Mesendoderm (in vitro differentiated cells): ENCODE measurements at regions not wholly inside any gene's neighbourhood (a gene's known extent, or its start where the extent isn't known, plus 50 kb on each side); places are given as distances from the start of the nearest gene placed in this dataset.

Experiments
- DNase-seq: peaks from one replicate; pipeline ENCODE4 v3.0.0; 2013
- H2AK5ac ChIP-seq: 2 replicates; pipeline ENCODE4 v1.6.1; 2013; ENCODE audit warnings: low read length, inconsistent platforms
- H2BK120ac ChIP-seq: 2 replicates; pipeline ENCODE4 v1.6.1; 2013; ENCODE audit warnings: low read depth, mild to moderate bottlenecking, low read length, moderate library complexity, mixed read lengths
- H2BK15ac ChIP-seq: replicated peaks from 2 replicates; pipeline ENCODE4 v1.6.1; 2013; ENCODE audit warnings: low read depth, mild to moderate bottlenecking, moderate library complexity
- H2BK5ac ChIP-seq: 2 replicates; pipeline ENCODE4 v1.6.1; 2013; ENCODE audit warnings: low read length, inconsistent platforms
- H3K18ac ChIP-seq: 2 replicates; pipeline ENCODE4 v1.6.1; 2013; ENCODE audit warnings: mild to moderate bottlenecking, low read length, mixed read lengths
- H3K23ac ChIP-seq: one replicate; pipeline ENCODE4 v1.6.1; 2013; ENCODE audit warnings: low read length
- H3K27ac ChIP-seq: 2 replicates; pipeline ENCODE4 v1.5.1; 2013; ENCODE audit warnings: low read depth, mild to moderate bottlenecking, inconsistent platforms, low read length, moderate library complexity
- H3K27me3 ChIP-seq: 2 replicates; pipeline ENCODE4 v1.6.1; 2013; ENCODE audit warnings: low read length, control low read depth, mild to moderate bottlenecking, inconsistent platforms; ENCODE audit not compliant: insufficient read depth, poor library complexity
- H3K36me3 ChIP-seq: 2 replicates; pipeline ENCODE4 v1.6.1; 2013; ENCODE audit warnings: low read length, inconsistent platforms; ENCODE audit not compliant: control insufficient read depth, insufficient read depth
- H3K4ac ChIP-seq: one replicate; pipeline ENCODE4 v1.6.1; 2013; ENCODE audit warnings: low read depth, mild to moderate bottlenecking, low read length, moderate library complexity
- H3K4me1 ChIP-seq: 2 replicates; pipeline ENCODE4 v1.6.1; 2013; ENCODE audit warnings: low read depth, low read length, inconsistent platforms; ENCODE audit not compliant: control insufficient read depth
- H3K4me2 ChIP-seq: 2 replicates; pipeline ENCODE4 v1.6.1; 2013; ENCODE audit warnings: low read length
- H3K4me3 ChIP-seq: 2 replicates; pipeline ENCODE4 v1.5.1; 2013; ENCODE audit warnings: mild to moderate bottlenecking, low read length
- H3K56ac ChIP-seq: one replicate; pipeline ENCODE4 v1.6.1; 2013; ENCODE audit warnings: low read length
- H3K79me1 ChIP-seq: 2 replicates; pipeline ENCODE4 v1.6.1; 2013; ENCODE audit warnings: low read length, inconsistent platforms
- H3K79me2 ChIP-seq: 2 replicates; pipeline ENCODE4 v1.6.1; 2013; ENCODE audit warnings: mild to moderate bottlenecking, low read length; ENCODE audit not compliant: control insufficient read depth, insufficient read depth
- H3K9ac ChIP-seq: 2 replicates; pipeline ENCODE4 v1.6.1; 2013; ENCODE audit warnings: low read length, inconsistent platforms
- H4K5ac ChIP-seq: one replicate; pipeline ENCODE4 v1.6.1; 2013; ENCODE audit warnings: low read length
- H4K8ac ChIP-seq: one replicate; pipeline ENCODE4 v1.6.1; 2013; ENCODE audit warnings: low read depth, mild to moderate bottlenecking, control low read depth, low read length, moderate library complexity
- WGBS: extraction: QIAGEN DNeasy Blood & Tissue Kit; methylation state at CpG from one replicate; pipeline ENCODE4 v1.1.7; 2013; ENCODE audit warnings: low lambda C conversion rate, missing lambda C conversion rate; ENCODE audit not compliant: insufficient coverage; ENCODE audit errors: extremely low coverage; 5-methylcytosine and 5-hydroxymethylcytosine counted together

DNA sequence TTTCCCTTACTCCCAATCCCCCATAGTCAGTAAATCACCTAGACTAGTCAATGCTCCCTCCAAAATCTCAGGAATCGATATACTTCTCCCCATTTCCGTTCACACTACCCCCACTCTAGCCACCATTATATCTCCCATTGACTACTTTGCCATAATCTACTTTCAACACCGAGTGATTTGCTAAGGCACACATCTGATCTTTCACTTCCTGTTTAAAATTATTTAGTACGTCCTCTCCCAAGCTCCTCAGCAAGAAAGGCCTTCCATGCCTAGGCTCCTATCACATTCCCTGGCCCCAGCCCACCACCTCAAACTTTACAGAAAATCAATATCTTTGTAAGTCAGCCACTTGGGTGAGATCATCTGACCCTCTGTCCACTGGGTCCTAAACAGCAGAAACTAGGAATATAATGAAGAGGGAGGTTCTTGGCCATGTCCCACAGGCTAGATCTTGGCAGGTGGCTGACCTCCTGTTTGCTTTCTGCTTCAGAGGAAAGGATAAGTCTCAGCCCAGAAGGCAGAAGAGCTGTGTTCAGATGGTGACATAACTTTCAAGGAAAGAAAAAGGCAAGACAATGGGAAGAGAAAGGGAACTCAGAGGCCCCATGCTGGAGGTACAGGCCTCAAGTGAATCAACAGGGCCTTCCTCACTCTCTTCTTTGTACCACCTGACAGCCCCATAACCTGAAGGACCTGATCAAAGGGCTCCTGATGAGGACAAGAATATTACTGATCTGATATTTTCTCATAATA is 103.0 kb downstream of the RPL22L1 start:
- 100% methylated on average over 2 of the region's 4 CpGs for WGBS
- H3K4me3 ChIP-seq, result no peak overlapping the region

DNA sequence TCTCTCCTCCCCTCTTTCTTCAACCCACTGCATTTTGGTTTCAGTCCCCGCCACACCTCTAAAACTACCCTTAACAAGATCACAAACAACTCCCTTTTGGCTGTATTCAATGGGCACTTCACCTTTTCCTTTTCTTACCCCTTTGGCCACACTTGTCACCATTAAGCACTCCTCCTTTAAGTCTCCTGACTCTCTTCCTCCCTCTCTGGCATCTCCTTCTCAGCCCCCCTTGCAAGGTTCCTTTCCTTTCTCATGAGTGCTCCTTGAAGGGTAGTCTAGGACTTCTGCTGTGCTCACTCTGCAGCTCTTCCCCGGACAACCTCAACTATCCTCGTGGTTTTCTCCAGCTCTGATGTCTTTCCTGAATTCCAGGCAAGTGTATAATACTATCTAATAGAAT is 103.7 kb downstream of the RPL22L1 start:
- no peak overlapping the region for H2AK5ac ChIP-seq
- H2BK120ac ChIP-seq, result no peak overlapping the region
- H3K4ac ChIP-seq, result no peak overlapping the region
- peaks cover 7% of the 10 kb centered on the region for H3K4me1 ChIP-seq
- H3K56ac ChIP-seq, result no peak overlapping the region
- no peak overlapping the region for H3K4me2 ChIP-seq
- peak overlapping the region; percentile 52 for H3K18ac ChIP-seq
- WGBS, result no CpG with 5 or more reads among the region's 3 CpGs
- H3K23ac ChIP-seq, result no peak overlapping the region
- no peak overlapping the region for H4K8ac ChIP-seq
- H3K27me3 ChIP-seq, result no peaks in the 10 kb centered on the region
- H3K4me3 ChIP-seq, result no peak overlapping the region
- no peak overlapping the region for H4K5ac ChIP-seq
- H3K79me2 ChIP-seq, result no peaks in the 10 kb centered on the region
- no peaks in the 10 kb centered on the region for H3K79me1 ChIP-seq
- H3K27ac ChIP-seq, result no peak overlapping the region
- H2BK15ac ChIP-seq, result no peak overlapping the region
- H3K36me3 ChIP-seq, result no peaks in the 10 kb centered on the region
- H2BK5ac ChIP-seq, result peak overlapping the region; percentile 17
- DNase-seq, result no peak
- H3K9ac ChIP-seq, result no peak overlapping the region

More for the DNA sequence above, 103.0 kb downstream of the RPL22L1 start:
- Histone ChIP-seq H3K36me3 (no peaks in the 10 kb centered on the region), H3K4me1 (peaks cover 7% of the 10 kb centered on the region), H2BK15ac (no peak overlapping the region), H2AK5ac (no peak overlapping the region), H3K18ac (peak overlapping the region; percentile 24), H3K9ac (no peak overlapping the region), H3K56ac (peak overlapping the region; percentile 44), H2BK5ac (peak overlapping the region; percentile 16), H3K4me2 (no peak overlapping the region), H4K8ac (no peak overlapping the region), H3K23ac (no peak overlapping the region), H4K5ac (no peak overlapping the region), H3K4ac (no peak overlapping the region), H3K27me3 (no peaks in the 10 kb centered on the region), H3K27ac (peak overlapping the region; percentile 56), H2BK120ac (no peak overlapping the region), H3K79me1 (no peaks in the 10 kb centered on the region), H3K79me2 (no peaks in the 10 kb centered on the region)
- no peak for DNase-seq

DNA sequence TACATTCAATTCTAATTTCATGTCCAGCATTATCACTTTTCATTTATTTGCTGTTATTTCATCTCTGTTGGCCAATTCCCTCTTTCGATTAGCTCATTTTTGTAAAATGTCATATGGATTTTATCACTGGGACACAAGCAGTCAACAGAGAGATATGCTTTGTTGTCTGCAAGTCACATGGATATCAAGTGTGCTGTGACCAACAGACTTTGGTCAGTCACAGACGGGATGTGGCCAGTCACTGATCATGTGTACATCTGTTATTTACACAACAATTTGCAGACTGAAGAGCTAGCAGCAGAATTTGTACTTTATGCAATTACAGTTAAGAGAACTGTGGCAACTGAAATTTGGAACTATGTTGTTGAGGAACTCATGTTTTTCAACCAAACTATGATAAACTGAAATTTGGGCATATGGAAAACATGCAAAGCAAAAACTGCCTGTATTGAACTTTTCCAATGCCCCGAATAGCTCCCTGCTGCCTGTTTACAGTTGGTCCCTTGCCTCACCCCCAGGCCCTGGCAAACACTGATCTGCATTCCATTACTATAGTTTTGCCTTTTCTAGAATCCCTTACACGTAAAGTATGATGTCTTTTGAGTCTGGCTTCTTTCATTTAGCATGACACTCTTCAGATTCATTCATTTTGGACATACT is 104.4 kb downstream of the RPL22L1 start:
- WGBS, result no CpG with 5 or more reads among the region's 4 CpGs
- DNase-seq, result no peak
- H3K27ac ChIP-seq, result no peak overlapping the region

DNA sequence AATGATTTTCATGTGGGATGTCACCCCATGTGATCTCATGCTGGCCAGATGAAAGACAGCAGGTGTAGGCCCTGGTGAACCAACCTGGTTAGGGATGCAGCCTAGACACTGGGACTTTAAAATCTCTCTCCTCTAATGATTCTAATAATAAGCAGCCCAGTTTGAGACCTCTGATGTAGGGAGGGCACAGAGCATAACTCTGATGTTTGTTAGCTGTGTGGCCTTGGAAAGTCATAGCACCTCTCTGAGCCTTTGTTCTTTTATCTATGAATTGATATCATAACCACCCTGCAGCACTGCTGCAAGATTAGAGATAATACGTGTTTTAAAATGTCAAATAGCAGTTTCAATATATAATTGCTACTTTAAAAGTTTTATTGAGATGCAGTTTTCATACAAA is 106.0 kb downstream of the RPL22L1 start:
- H2BK15ac ChIP-seq, result no peak overlapping the region
- H3K27ac ChIP-seq, result no peak overlapping the region
- no peak overlapping the region for H3K4ac ChIP-seq
- H3K79me1 ChIP-seq, result no peaks in the 10 kb centered on the region
- no peak for DNase-seq
- H3K23ac ChIP-seq, result no peak overlapping the region
- peaks cover 7% of the 10 kb centered on the region for H3K4me1 ChIP-seq
- no CpG with 5 or more reads among the region's 1 CpG for WGBS
- no peak overlapping the region for H2BK120ac ChIP-seq
- H3K27me3 ChIP-seq, result no peaks in the 10 kb centered on the region
- no peak overlapping the region for H3K4me2 ChIP-seq
- no peak overlapping the region for H3K18ac ChIP-seq
- no peak overlapping the region for H4K8ac ChIP-seq
- H2AK5ac ChIP-seq, result no peak overlapping the region
- no peaks in the 10 kb centered on the region for H3K36me3 ChIP-seq
- H3K79me2 ChIP-seq, result no peaks in the 10 kb centered on the region
- H3K4me3 ChIP-seq, result no peak overlapping the region
- H2BK5ac ChIP-seq, result no peak overlapping the region
- no peak overlapping the region for H4K5ac ChIP-seq
- H3K9ac ChIP-seq, result no peak overlapping the region
- H3K56ac ChIP-seq, result no peak overlapping the region

More for the DNA sequence above, 104.4 kb downstream of the RPL22L1 start:
- Histone ChIP-seq H4K8ac (no peak overlapping the region), H2BK120ac (no peak overlapping the region), H3K18ac (no peak overlapping the region), H3K9ac (no peak overlapping the region), H3K36me3 (no peaks in the 10 kb centered on the region), H2AK5ac (no peak overlapping the region), H3K79me2 (no peaks in the 10 kb centered on the region), H3K4me2 (no peak overlapping the region), H3K27me3 (no peaks in the 10 kb centered on the region), H2BK15ac (no peak overlapping the region), H3K4ac (no peak overlapping the region), H3K79me1 (no peaks in the 10 kb centered on the region), H3K56ac (no peak overlapping the region), H3K23ac (no peak overlapping the region), H3K4me3 (no peak overlapping the region), H2BK5ac (no peak overlapping the region), H4K5ac (no peak overlapping the region), H3K4me1 (peaks cover 7% of the 10 kb centered on the region)

DNA sequence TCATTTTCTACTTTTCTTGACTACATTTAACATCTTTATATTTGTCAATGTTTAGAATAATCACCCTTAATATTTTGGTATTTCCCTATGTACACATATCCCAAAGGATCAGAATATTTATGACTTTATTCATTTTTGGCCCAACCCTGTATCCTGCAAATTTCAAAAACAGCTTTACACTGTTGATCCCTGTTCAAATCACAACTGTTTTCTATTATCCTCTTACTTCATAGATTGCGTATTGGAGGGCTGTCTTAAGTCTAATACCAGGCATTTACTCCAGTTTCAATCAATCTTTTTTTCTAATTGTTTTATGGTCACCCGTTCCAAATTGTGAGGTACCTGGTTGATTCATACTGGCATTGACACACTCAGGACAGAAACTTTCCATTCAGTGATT is 107.9 kb downstream of the RPL22L1 start:
- no CpG with 5 or more reads among the region's 2 CpGs for WGBS
- Histone ChIP-seq H2BK5ac (no peak overlapping the region), H2BK120ac (no peak overlapping the region), H3K9ac (no peak overlapping the region), H3K4me3 (no peak overlapping the region), H3K4me1 (no peaks in the 10 kb centered on the region), H3K56ac (no peak overlapping the region), H4K8ac (no peak overlapping the region), H3K27ac (no peak overlapping the region), H2BK15ac (no peak overlapping the region), H3K4ac (no peak overlapping the region), H3K36me3 (no peaks in the 10 kb centered on the region), H2AK5ac (no peak overlapping the region), H3K79me1 (no peaks in the 10 kb centered on the region), H3K79me2 (no peaks in the 10 kb centered on the region), H3K4me2 (no peak overlapping the region), H4K5ac (no peak overlapping the region), H3K18ac (no peak overlapping the region), H3K23ac (no peak overlapping the region), H3K27me3 (no peaks in the 10 kb centered on the region)
- no peak for DNase-seq
